ENCODE measurements at regions not wholly inside any gene's neighbourhood (a gene's known extent, or its start where the extent isn't known, plus 50 kb on each side); places are given as distances from the start of the nearest gene placed in this dataset.

DNA sequence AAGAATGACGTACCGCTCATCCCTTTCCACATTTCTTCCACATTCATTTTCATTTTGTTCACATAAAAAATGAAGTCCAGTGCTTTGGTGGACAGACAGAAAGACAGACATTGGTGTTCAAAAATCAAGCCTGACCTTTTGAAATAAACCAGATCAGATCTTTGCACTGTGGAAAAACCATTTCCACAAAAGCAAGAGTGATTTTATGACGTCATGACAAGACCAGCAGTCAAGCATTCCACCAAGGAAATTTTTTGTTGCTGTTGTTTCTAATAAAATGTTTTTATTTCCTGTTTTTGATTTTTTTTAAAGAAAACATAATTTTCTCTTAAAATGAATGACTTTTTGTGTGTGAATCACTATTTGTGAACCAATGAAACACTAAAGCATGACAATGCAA lies 350.0 kb downstream of the KCNJ2 start:
- Histone ChIP-seq H3K4me3 (ENCODE audit: control extremely low read depth in 1 of 5, extremely low read depth in 1 of 5, insufficient read depth in 1 of 5, low read depth in 2 of 5, low read length in 4 of 5) (no peak overlapping the region), H4K20me1 (ENCODE audit: control insufficient read depth, insufficient read depth, low read length, poor library complexity, severe bottlenecking) (no peaks in the 10 kb centered on the region), H3K27me3 (replicated peaks in 1 of 4; ENCODE audit: control extremely low read depth in 1 of 4, control insufficient read depth in 3 of 4, insufficient read depth in 4 of 4, low read length in 3 of 4) (no peaks in the 10 kb centered on the region), H3K4me1 (ENCODE audit: control insufficient read depth in 2 of 2, insufficient read depth in 2 of 2, low read length in 2 of 2) (no peaks in the 10 kb centered on the region), H3K9ac (ENCODE audit: low read length) (no peak overlapping the region), H3K79me2 (ENCODE audit: control insufficient read depth, insufficient read depth, low read length) (no peaks in the 10 kb centered on the region), H2AFZ (ENCODE audit: insufficient read depth, low read depth, low read length, poor library complexity, severe bottlenecking) (no peak overlapping the region), H3K4me2 (replicated peaks; ENCODE audit: low read depth, low read length, poor library complexity, severe bottlenecking) (no peak overlapping the region), H3K9me3 (ENCODE audit: control extremely low read depth in 1 of 3, control insufficient read depth in 2 of 3, insufficient read depth in 1 of 3, low read length in 2 of 3) (no peaks in the 10 kb centered on the region), H3K27ac (ENCODE audit: low read length in 2 of 2) (no peak overlapping the region), H3K36me3 (replicated peaks in 1 of 2; ENCODE audit: control extremely low read depth in 1 of 2, control insufficient read depth in 1 of 2, extremely low read depth in 1 of 2, insufficient read depth in 2 of 2, low read length in 1 of 2) (no peaks in the 10 kb centered on the region)
- no CpG with 5 or more reads among the region's 3 CpGs for WGBS (ENCODE audit: insufficient coverage)
- no peak overlapping the region for H3K27ac Mint-ChIP-seq
- intact Hi-C loops (cut with micrococcal nuclease) = no loop called here
- no peaks in the 10 kb centered on the region for H3K27me3 Mint-ChIP-seq
- DNase-seq (no peak), ATAC-seq (ENCODE audit: low read depth) (no peak)
- no peak for TF ChIP-seq EZH2 (IDR thresholded peaks at IDR 0.05; ENCODE audit: borderline replicate concordance, insufficient read depth, low read depth, low read length, poor library complexity, severe bottlenecking)
- TF ChIP-seq, protein P1, sequence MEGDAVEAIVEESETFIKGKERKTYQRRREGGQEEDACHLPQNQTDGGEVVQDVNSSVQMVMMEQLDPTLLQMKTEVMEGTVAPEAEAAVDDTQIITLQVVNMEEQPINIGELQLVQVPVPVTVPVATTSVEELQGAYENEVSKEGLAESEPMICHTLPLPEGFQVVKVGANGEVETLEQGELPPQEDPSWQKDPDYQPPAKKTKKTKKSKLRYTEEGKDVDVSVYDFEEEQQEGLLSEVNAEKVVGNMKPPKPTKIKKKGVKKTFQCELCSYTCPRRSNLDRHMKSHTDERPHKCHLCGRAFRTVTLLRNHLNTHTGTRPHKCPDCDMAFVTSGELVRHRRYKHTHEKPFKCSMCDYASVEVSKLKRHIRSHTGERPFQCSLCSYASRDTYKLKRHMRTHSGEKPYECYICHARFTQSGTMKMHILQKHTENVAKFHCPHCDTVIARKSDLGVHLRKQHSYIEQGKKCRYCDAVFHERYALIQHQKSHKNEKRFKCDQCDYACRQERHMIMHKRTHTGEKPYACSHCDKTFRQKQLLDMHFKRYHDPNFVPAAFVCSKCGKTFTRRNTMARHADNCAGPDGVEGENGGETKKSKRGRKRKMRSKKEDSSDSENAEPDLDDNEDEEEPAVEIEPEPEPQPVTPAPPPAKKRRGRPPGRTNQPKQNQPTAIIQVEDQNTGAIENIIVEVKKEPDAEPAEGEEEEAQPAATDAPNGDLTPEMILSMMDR (IDR thresholded peaks at IDR 0.05) = no peak
- H3K4me3 Mint-ChIP-seq = no peak overlapping the region
- no peaks in the 10 kb centered on the region for H3K4me1 Mint-ChIP-seq
- no peaks in the 10 kb centered on the region for H3K9me3 Mint-ChIP-seq (ENCODE audit: insufficient read depth)
- ChIA-PET CTCF (no interaction called here), POLR2A (no interaction called here)

- Histone ChIP-seq H2AFZ (ENCODE audit: insufficient read depth, low read depth, low read length, poor library complexity, severe bottlenecking) (no peak overlapping the region), H3K9ac (ENCODE audit: low read length) (no peak overlapping the region), H3K36me3 (replicated peaks in 1 of 2; ENCODE audit: control extremely low read depth in 1 of 2, control insufficient read depth in 1 of 2, extremely low read depth in 1 of 2, insufficient read depth in 2 of 2, low read length in 1 of 2) (no peaks in the 10 kb centered on the region), H4K20me1 (ENCODE audit: control insufficient read depth, insufficient read depth, low read length, poor library complexity, severe bottlenecking) (no peaks in the 10 kb centered on the region), H3K79me2 (ENCODE audit: control insufficient read depth, insufficient read depth, low read length) (no peaks in the 10 kb centered on the region), H3K4me1 (ENCODE audit: control insufficient read depth in 2 of 2, insufficient read depth in 2 of 2, low read length in 2 of 2) (no peaks in the 10 kb centered on the region), H3K9me3 (ENCODE audit: control extremely low read depth in 1 of 3, control insufficient read depth in 2 of 3, insufficient read depth in 1 of 3, low read length in 2 of 3) (no peaks in the 10 kb centered on the region), H3K4me3 (ENCODE audit: control extremely low read depth in 1 of 5, extremely low read depth in 1 of 5, insufficient read depth in 1 of 5, low read depth in 2 of 5, low read length in 4 of 5) (no peak overlapping the region), H3K4me2 (replicated peaks; ENCODE audit: low read depth, low read length, poor library complexity, severe bottlenecking) (no peak overlapping the region), H3K27ac (ENCODE audit: low read length in 2 of 2) (no peak overlapping the region), H3K27me3 (replicated peaks in 1 of 4; ENCODE audit: control extremely low read depth in 1 of 4, control insufficient read depth in 3 of 4, insufficient read depth in 4 of 4, low read length in 3 of 4) (no peaks in the 10 kb centered on the region)
- WGBS (ENCODE audit: insufficient coverage) = no CpG with 5 or more reads among the region's 5 CpGs
- no peak for ATAC-seq (ENCODE audit: low read depth)
- intact Hi-C loops (cut with micrococcal nuclease) = no loop called here
- ChIA-PET POLR2A (no interaction called here), CTCF (no interaction called here)
- H3K27me3 Mint-ChIP-seq = no peaks in the 10 kb centered on the region
- H3K4me3 Mint-ChIP-seq = no peak overlapping the region
- no peak for DNase-seq
- H3K27ac Mint-ChIP-seq = no peak overlapping the region
- H3K9me3 Mint-ChIP-seq (ENCODE audit: insufficient read depth) = no peaks in the 10 kb centered on the region
- H3K4me1 Mint-ChIP-seq = no peaks in the 10 kb centered on the region
- TF ChIP-seq, protein P1 (IDR thresholded peaks at IDR 0.05) = no peak
- TF ChIP-seq EZH2 (IDR thresholded peaks at IDR 0.05; ENCODE audit: borderline replicate concordance, insufficient read depth, low read depth, low read length, poor library complexity, severe bottlenecking) = no peak
These were observed 351.1 kb downstream of the KCNJ2 start for GRCh38 chr17:70520447-70520846.

All from B cell (primary cell).